NCI-H82 (cell line): ENCODE measurements at regions not wholly inside any gene's neighbourhood (a gene's known extent, or its start where the extent isn't known, plus 50 kb on each side); places are given as distances from the start of the nearest gene placed in this dataset.

ENCODE experiments used
- DNase-seq: peaks from one replicate; lab custom pipeline; 2025; lab: John Stamatoyannopoulos, UW

GRCh38 chr12:68557011-68557730, 53.5 kb upstream of the RAP1B start:
- DNase-seq, result no peak

GRCh38 chr12:68559246-68559645, 51.5 kb upstream of the RAP1B start:
- DNase-seq, result no peak

- DNase-seq, result no peak
These were observed 50.5 kb upstream of the RAP1B start for GRCh38 chr12:68559984-68560850.

- no peak for DNase-seq
These were observed 49.8 kb upstream of the RAP1B start for GRCh38 chr12:68560851-68561422.
